ENCODE measurements at regions not wholly inside any gene's neighbourhood (a gene's known extent, or its start where the extent isn't known, plus 50 kb on each side); places are given as distances from the start of the nearest gene placed in this dataset.

DNA sequence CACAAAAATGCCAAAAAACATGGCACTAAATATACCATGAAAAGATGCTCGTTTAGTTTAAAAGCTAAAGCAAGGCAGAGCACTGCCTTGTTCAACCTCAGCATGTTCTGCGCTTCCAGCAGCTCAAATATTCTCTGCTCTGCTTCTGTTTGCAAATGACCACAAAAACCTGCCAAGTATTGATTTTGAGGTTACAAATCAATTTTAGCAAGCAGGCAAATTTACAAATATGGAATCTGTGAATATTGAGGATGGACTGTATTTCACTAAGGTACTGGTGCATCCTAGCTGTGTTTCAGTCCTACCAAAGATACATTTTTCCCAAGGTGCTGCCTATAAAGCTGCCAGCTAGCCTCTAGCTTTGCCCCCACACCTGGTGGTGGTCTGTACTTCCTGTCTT is 449.9 kb downstream of the PREX1 start (continued):
- TF ChIP-seq ZNF720 (CRISPR knock-in tag; IDR thresholded peaks at IDR 0.05) (no peak), WIZ (CRISPR knock-in tag; IDR thresholded peaks at IDR 0.05) (no peak), MAFG (CRISPR knock-in tag; IDR thresholded peaks at IDR 0.05) (no peak), KDM3A (CRISPR knock-in tag; IDR thresholded peaks at IDR 0.05; ENCODE audit: low read depth) (no peak), ZNF225 (CRISPR knock-in tag; IDR thresholded peaks at IDR 0.05) (no peak), GTF3A (CRISPR knock-in tag; conservative IDR thresholded peaks at IDR 0.05) (0 out of 2 replicates have a peak, but pooled peaks have one; percentile 43), ZBTB7A (CRISPR knock-in tag; IDR thresholded peaks at IDR 0.05) (no peak), ZNF383 (CRISPR knock-in tag; IDR thresholded peaks at IDR 0.05; ENCODE audit: borderline replicate concordance) (no peak), TSC22D2 (CRISPR knock-in tag; IDR thresholded peaks at IDR 0.05; ENCODE audit: borderline replicate concordance) (no peak), NFE2 (CRISPR knock-in tag; IDR thresholded peaks at IDR 0.05) (no peak), SYNCRIP (IDR thresholded peaks at IDR 0.05; ENCODE audit: insufficient read depth, low read depth, low read length) (no peak), NCOA1 (CRISPR knock-in tag; IDR thresholded peaks at IDR 0.05) (no peak), ZNF251 (CRISPR knock-in tag; IDR thresholded peaks at IDR 0.05) (no peak), ZNF282 (IDR thresholded peaks at IDR 0.05; ENCODE audit: partially characterized antibody) (no peak)
- TF ChIP-seq, protein P1, sequence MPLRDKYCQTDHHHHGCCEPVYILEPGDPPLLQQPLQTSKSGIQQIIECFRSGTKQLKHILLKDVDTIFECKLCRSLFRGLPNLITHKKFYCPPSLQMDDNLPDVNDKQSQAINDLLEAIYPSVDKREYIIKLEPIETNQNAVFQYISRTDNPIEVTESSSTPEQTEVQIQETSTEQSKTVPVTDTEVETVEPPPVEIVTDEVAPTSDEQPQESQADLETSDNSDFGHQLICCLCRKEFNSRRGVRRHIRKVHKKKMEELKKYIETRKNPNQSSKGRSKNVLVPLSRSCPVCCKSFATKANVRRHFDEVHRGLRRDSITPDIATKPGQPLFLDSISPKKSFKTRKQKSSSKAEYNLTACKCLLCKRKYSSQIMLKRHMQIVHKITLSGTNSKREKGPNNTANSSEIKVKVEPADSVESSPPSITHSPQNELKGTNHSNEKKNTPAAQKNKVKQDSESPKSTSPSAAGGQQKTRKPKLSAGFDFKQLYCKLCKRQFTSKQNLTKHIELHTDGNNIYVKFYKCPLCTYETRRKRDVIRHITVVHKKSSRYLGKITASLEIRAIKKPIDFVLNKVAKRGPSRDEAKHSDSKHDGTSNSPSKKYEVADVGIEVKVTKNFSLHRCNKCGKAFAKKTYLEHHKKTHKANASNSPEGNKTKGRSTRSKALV (CRISPR knock-in tag; IDR thresholded peaks at IDR 0.05) = no peak
- TF ChIP-seq, protein P2, sequence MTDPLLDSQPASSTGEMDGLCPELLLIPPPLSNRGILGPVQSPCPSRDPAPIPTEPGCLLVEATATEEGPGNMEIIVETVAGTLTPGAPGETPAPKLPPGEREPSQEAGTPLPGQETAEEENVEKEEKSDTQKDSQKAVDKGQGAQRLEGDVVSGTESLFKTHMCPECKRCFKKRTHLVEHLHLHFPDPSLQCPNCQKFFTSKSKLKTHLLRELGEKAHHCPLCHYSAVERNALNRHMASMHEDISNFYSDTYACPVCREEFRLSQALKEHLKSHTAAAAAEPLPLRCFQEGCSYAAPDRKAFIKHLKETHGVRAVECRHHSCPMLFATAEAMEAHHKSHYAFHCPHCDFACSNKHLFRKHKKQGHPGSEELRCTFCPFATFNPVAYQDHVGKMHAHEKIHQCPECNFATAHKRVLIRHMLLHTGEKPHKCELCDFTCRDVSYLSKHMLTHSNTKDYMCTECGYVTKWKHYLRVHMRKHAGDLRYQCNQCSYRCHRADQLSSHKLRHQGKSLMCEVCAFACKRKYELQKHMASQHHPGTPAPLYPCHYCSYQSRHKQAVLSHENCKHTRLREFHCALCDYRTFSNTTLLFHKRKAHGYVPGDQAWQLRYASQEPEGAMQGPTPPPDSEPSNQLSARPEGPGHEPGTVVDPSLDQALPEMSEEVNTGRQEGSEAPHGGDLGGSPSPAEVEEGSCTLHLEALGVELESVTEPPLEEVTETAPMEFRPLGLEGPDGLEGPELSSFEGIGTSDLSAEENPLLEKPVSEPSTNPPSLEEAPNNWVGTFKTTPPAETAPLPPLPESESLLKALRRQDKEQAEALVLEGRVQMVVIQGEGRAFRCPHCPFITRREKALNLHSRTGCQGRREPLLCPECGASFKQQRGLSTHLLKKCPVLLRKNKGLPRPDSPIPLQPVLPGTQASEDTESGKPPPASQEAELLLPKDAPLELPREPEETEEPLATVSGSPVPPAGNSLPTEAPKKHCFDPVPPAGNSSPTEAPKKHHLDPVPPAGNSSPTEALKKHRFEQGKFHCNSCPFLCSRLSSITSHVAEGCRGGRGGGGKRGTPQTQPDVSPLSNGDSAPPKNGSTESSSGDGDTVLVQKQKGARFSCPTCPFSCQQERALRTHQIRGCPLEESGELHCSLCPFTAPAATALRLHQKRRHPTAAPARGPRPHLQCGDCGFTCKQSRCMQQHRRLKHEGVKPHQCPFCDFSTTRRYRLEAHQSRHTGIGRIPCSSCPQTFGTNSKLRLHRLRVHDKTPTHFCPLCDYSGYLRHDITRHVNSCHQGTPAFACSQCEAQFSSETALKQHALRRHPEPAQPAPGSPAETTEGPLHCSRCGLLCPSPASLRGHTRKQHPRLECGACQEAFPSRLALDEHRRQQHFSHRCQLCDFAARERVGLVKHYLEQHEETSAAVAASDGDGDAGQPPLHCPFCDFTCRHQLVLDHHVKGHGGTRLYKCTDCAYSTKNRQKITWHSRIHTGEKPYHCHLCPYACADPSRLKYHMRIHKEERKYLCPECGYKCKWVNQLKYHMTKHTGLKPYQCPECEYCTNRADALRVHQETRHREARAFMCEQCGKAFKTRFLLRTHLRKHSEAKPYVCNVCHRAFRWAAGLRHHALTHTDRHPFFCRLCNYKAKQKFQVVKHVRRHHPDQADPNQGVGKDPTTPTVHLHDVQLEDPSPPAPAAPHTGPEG (CRISPR knock-in tag; IDR thresholded peaks at IDR 0.05) = no peak
- TF ChIP-seq, protein P3, sequence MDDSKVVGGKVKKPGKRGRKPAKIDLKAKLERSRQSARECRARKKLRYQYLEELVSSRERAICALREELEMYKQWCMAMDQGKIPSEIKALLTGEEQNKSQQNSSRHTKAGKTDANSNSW (CRISPR knock-in tag; IDR thresholded peaks at IDR 0.05; ENCODE audit: borderline replicate concordance) = no peak
- TF ChIP-seq, protein P4, sequence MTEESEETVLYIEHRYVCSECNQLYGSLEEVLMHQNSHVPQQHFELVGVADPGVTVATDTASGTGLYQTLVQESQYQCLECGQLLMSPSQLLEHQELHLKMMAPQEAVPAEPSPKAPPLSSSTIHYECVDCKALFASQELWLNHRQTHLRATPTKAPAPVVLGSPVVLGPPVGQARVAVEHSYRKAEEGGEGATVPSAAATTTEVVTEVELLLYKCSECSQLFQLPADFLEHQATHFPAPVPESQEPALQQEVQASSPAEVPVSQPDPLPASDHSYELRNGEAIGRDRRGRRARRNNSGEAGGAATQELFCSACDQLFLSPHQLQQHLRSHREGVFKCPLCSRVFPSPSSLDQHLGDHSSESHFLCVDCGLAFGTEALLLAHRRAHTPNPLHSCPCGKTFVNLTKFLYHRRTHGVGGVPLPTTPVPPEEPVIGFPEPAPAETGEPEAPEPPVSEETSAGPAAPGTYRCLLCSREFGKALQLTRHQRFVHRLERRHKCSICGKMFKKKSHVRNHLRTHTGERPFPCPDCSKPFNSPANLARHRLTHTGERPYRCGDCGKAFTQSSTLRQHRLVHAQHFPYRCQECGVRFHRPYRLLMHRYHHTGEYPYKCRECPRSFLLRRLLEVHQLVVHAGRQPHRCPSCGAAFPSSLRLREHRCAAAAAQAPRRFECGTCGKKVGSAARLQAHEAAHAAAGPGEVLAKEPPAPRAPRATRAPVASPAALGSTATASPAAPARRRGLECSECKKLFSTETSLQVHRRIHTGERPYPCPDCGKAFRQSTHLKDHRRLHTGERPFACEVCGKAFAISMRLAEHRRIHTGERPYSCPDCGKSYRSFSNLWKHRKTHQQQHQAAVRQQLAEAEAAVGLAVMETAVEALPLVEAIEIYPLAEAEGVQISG (CRISPR knock-in tag; IDR thresholded peaks at IDR 0.05) = no peak
